Amygdala (tissue), 56 donors: ENCODE measurements at regions not wholly inside any gene's neighbourhood (a gene's known extent, or its start where the extent isn't known, plus 50 kb on each side); places are given as distances from the start of the nearest gene placed in this dataset.

Experiments used
- DNase-seq, 56 donors: peaks; one replicate each; lab custom pipeline; 2025; lab: John Stamatoyannopoulos, UW

- no peak for DNase-seq
Observed at GRCh38 chr4:178241601-178242118, 799.4 kb upstream of the AGA start.

DNA sequence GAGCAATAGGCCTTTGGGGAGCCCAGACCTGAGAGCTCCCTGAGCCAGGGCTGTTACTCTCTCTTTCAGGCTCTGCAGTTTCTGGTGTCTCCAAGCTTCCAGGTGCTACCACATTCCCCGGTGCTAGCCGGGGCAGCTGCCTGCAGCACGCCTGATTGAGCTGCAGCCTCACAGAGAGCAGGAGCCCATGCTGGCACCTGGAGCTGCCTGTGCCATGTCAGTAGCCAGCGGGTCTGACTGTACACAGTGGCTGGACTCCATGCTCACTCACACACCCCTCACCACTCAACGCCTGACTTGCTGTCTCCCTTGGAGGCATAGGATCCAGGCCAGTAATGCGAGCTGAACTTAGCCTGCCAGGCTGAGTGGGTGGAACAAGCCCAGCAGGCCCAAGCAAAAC lies 800.4 kb upstream of the AGA start:
- no peak for DNase-seq

DNA sequence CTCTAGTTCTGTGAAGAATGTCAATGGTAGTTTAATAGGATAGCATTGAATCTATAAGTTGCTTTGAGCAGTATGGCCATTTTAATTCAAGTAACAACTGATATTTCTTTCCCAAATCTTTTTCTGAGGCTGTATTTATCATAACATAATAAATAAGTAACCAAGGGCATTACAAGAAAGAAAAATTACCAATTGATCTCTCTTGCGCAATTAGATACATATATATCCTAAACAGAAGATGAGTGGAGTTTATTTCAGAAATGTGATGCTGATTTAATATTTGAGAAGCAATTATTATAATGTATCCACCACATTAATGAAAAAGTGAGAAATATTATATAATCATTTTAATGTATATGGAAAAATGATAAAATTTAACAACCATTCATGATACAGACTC lies 802.5 kb upstream of the AGA start:
- no peak for DNase-seq

- no peak for DNase-seq
Observed at GRCh38 chr4:178255172-178255571, 812.9 kb upstream of the AGA start.

DNA sequence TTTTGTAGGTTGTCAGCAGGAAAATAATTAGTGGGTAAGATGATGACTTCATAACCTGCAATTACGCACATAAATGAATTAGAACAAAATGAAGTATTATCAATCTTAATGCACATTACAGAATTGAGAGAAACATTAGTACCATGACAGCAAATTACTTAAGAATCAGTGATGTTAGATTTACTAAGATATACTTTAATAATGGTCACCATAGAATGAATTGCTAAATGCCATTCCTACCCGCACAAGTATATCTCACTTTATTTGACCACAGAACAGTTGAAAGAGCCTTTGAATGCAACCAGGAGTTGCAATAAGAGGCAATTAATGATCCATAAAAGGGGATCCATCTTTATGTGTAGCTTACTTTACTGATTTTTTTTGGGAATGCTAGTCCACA lies 816.4 kb upstream of the AGA start:
- no peak for DNase-seq

DNA sequence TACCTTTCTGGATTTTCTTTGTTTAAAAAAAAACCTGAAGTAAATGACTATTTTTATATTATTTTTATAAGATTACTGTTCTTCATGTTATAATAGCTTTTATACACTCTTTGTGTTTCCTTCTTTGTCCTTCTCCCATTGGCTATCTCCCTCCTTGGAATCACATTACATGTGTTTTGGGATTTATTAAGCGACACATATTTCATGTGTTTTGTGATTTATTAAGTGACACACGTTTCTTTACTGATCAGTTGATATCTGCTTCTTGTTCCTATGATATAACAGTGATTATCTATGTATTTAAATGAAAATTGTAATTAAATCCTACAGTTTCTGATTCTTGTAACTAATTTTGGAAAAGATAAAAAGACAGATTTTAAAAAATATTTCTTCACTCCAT lies 817.3 kb upstream of the AGA start:
- no peak for DNase-seq

DNA sequence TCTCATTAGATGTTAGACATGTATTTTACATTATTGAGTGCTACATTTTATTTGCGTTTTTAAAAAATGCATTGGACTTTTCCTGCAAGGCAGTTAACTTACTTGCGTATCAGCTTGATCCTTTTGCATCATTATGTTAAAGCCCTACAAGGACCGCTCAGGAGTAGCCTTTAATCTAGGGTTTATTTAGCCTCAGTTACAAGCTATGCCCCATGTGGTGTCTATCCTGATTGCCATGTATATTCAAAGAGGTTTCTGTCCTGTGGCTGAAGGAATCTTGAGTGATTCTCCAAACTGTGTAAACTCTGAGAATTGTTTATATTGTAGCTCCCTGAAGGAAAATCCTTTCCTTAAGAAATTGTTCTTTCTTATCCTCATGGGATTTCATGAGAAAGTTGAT lies 821.8 kb upstream of the AGA start:
- DNase-seq = no peak

DNA sequence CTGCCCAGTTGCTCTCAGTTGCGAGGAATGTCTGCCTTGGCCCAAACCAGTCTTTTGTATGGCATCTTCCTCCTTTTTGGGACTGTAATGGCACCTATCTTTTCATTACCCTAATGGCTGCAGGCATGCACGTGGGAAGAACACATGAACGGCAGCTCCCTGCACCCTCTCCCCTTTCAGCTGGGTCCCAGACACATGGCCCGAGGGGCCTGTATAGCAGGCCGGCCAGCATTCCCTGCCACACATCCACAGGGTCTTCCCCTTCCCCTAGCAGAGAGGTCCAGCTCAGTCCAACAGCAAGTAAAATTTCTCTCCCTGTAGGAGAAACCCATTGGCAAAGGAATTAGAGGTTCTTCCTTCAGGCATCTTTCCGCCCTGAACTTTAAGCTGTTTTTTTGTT lies 829.1 kb upstream of the AGA start:
- no peak for DNase-seq

DNA sequence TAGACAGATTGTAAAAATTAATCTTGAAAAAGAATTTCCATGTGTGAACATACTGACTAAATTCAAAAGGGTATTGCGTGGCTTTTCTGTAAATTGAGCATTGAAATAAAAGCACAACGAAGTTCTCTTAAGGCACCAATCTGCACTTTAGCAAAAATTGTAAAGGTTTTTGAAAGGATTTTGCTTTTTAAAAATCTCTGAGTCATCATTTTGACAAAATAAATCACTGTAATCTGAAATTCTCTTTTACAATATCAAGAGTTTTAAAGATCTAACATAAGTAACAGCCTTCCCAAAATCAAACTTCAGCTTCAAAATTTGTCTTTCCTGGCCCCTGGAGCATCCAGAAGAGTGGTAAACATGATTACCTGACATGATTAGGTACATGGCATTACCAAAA lies 830.9 kb upstream of the AGA start:
- no peak for DNase-seq

DNA sequence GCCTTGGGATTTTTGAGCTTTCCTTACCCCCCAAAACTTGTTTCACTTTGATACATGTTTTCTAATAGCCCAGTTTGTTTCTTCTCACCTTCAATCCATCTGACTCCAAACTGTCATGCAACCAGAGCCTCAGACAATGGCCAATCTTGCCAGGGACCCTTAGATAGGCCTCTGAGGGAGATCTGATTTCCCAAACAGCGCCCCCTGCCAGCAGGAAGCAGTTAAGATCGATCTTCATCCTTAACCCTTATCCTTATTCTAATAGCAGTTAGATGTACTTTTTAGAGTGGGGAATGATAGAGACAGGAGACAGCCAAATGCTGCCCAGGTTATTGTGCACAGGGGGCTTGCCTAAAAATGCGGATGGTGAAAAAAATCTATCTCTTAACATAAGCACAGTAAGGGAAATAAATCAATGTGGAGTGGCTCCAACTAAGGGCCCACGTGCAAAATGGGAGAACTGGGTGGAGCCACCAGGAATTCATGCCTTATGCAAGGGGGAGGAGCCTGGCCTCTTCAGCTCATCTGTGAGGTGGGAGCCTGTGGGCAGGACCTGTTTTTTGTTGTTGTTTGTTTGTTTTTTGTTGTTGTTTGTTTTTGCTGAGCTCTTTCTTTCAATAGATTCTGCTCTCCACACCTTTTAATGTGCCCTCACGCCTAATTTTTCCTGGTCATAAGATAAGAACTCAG lies 833.6 kb upstream of the AGA start:
- no peak for DNase-seq

DNA sequence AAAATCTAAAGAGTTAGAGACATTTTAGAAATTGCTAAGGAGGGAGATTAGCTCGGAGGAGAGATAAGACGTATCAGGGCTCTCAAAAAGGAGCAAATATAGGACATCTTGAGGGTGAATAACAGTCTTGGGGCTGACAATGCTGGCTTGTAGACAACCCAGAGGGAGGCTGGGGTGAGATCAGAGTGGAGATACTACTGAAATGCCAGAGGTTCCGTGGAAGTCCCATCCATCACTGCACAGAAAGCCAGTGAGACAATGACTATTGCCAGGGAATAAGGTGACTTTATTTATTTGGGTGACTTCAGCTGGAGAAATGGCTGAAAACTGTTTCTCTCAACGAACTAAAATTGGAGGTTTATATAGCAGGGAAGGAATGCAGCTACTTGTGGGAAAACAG lies 838.1 kb upstream of the AGA start:
- DNase-seq = no peak

GRCh38 chr4:178288462-178288861 lies 846.2 kb upstream of the AGA start:
- no peak for DNase-seq

GRCh38 chr4:178293601-178294000 lies 851.4 kb upstream of the AGA start:
- no peak for DNase-seq

DNA sequence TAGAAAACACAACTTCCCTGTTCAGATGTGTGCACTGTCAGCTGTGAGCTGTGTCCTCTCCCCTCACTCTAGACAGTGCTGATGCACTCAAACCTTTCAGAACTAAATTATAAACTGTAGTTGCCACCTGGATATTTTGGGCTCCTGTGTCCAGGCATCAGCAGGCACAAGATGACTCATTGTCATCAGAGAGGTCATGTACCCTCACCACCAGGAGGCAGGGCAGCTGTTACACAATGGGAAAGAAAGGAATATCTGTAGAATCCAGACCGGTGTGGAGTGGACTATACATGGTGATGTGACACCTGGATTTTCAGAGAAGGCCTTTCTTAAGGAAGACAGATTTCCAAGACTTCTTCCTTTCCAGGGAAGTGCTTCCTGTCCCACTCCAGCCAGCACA lies 854.4 kb upstream of the AGA start:
- no peak for DNase-seq

- DNase-seq = peak in 1 of 56 donors; percentile 11
Observed at GRCh38 chr4:178306565-178306964, 864.3 kb upstream of the AGA start.

DNA sequence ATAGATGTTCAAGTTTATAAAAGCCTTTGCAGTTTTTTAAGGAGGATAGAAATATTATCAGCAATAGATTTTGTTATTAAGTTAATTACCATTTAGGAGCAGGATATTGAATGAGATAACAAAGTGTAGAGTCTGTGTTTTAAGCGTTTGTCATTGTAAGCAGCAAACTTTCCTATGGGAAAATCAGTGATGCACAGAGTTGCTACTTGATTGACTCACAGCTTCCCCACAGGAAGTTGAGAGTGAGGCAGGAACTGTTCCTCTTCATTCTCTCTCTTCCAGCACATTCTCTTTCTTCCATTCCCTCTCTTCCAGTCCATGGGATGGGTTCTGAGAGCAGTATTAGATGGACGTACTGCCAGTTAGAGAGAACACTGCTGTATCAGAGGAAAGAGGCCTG lies 867.7 kb upstream of the AGA start:
- DNase-seq = no peak

- DNase-seq = no peak
Observed at GRCh38 chr4:178311997-178312396, 869.8 kb upstream of the AGA start.

GRCh38 chr4:178314287-178314686 lies 872.0 kb upstream of the AGA start:
- DNase-seq = no peak

DNA sequence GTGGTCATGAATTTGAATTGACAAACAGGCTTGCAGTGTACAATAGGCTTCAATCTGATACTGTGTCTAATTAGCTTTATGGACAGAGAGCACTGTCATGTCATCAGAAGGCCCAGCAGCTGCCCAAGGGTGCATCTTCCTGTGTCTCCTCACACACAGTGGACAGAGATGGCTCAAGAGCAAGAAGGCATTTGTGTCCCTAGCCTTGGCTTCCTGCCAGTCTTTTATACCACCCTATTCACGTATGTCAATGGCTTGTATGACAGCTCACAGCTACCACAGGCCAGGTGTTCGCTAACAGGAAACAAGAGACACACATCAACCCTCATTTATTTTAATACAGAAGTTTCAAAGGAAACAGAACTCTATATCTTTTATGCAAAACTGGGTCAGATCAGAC lies 874.0 kb upstream of the AGA start:
- DNase-seq = peak in 1 of 56 donors; percentile 3

DNA sequence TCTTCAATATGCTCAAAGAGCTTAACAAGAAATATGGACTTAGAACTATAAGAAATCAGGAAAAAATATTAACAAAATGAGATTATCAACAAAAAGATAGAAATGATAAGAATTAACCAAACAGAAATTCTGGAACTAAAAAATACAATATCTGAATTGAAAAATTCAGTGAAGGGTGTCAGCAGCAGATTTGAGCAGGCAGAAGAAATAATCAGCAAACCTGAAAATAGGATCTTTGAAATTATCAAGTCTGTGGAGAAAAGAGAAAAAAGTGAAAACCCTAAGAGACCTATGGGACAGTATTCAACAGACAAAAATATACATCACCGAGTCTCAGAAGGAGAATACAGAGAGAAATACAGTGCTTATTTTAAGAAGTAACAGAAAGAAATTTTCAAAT lies 877.8 kb upstream of the AGA start:
- no peak for DNase-seq

DNA sequence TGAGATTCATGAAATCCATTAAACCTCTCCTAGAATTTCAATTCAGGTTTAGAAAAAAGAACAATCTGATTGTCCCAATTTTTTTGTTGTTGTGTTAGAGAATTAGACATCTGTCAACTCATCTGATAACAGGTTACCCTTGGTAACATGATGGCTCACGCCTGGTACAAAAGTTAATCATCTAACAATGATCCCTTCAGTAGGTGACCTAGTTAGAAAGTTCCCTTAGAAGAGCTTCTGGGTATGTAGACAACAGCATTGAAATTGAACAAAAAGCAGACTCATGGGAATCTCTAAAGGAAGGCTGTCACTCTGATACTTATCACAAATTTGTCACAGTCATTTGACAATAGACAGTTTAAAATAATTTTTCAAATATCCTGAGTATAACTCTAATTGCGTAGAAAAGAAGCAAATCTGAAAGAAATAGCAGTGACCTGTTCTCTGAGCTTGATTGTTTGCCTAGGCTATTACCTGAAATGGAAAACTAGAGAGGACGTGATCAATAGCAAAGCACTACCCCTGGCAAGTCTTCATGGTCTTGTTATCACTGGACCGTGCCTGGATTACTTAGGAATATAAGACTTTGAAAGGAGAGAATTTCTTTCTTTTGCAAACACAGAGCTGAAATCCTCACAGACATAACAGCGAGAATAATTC lies 880.4 kb upstream of the AGA start:
- DNase-seq = no peak

GRCh38 chr4:178329226-178329872 lies 887.1 kb upstream of the AGA start:
- no peak for DNase-seq
